ENCODE measurements at regions not wholly inside any gene's neighbourhood (a gene's known extent, or its start where the extent isn't known, plus 50 kb on each side); places are given as distances from the start of the nearest gene placed in this dataset.
"Not testable (repeated sequence)": the region's sequence is repeated elsewhere in the genome, so short reads cannot be mapped to it uniquely, and the experiment has no call there.

DNA sequence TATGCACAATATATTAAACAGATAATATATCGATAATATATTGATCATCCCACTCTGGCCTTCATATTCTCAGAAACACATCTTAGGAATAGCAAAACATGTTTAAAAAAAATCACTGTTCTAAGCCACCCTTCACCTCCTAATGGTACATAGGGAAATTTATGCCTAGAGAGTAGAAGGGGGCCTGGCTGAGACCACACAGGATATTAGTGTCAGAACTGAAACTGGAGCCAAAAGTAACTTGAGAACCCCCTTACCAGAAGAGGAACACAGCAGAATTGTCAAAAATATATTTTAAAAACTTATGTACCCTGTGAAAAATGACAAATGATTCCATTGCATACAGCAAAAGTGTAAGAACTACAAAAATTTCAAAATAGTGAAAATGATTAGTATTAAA is 173.1 kb downstream of the VSIG4 start:
- Histone ChIP-seq H3K27ac (ENCODE audit: low read length) (no peak overlapping the region), H3K4me1 (ENCODE audit: low read length) (no peaks in the 10 kb centered on the region), H4K20me1 (ENCODE audit: insufficient read depth, low read length) (no peaks in the 10 kb centered on the region), H3K79me2 (ENCODE audit: low read length) (no peaks in the 10 kb centered on the region), H3K36me3 (replicated peaks; ENCODE audit: low read depth, low read length) (no peaks in the 10 kb centered on the region), H3K4me3 (ENCODE audit: low read length) (no peak overlapping the region), H3K9ac (ENCODE audit: low read length) (no peak overlapping the region), H3K9me3 (ENCODE audit: insufficient read depth, low read length) (no peaks in the 10 kb centered on the region), H3K27me3 (ENCODE audit: low read depth, low read length) (no peaks in the 10 kb centered on the region), H2AFZ (ENCODE audit: low read depth, low read length) (no peak overlapping the region), H3K4me2 (ENCODE audit: low read length) (no peak overlapping the region)
- TF ChIP-seq EZH2phosphoT487 (IDR thresholded peaks at IDR 0.05; ENCODE audit: low read depth) (no peak), CTCF (IDR thresholded peaks at IDR 0.05; ENCODE audit: low read depth, low read length) (no peak)

- no peak overlapping the region for H2AFZ ChIP-seq (ENCODE audit: low read depth, low read length)
Observed at GRCh38 chrX:65866146-65866545, 173.7 kb downstream of the VSIG4 start.

GRCh38 chrX:65862638-65863037 is 177.2 kb downstream of the VSIG4 start:
- Histone ChIP-seq H3K9me3 (ENCODE audit: insufficient read depth, low read length) (no peaks in the 10 kb centered on the region), H3K4me1 (ENCODE audit: low read length) (no peaks in the 10 kb centered on the region), H3K4me2 (ENCODE audit: low read length) (no peak overlapping the region), H2AFZ (ENCODE audit: low read depth, low read length) (no peak overlapping the region), H3K27ac (ENCODE audit: low read length) (no peak overlapping the region), H3K36me3 (replicated peaks; ENCODE audit: low read depth, low read length) (no peaks in the 10 kb centered on the region), H3K9ac (ENCODE audit: low read length) (no peak overlapping the region), H3K27me3 (ENCODE audit: low read depth, low read length) (no peaks in the 10 kb centered on the region), H3K4me3 (ENCODE audit: low read length) (no peak overlapping the region), H3K79me2 (ENCODE audit: low read length) (no peaks in the 10 kb centered on the region), H4K20me1 (ENCODE audit: insufficient read depth, low read length) (no peaks in the 10 kb centered on the region)
- TF ChIP-seq CTCF (IDR thresholded peaks at IDR 0.05; ENCODE audit: low read depth, low read length) = no peak
- TF ChIP-seq EZH2phosphoT487 (IDR thresholded peaks at IDR 0.05; ENCODE audit: low read depth) = no peak

More at GRCh38 chrX:65866146-65866545, 173.7 kb downstream of the VSIG4 start:
- Histone ChIP-seq H3K27me3 (ENCODE audit: low read depth, low read length) (no peaks in the 10 kb centered on the region), H4K20me1 (ENCODE audit: insufficient read depth, low read length) (no peaks in the 10 kb centered on the region), H3K4me3 (ENCODE audit: low read length) (no peak overlapping the region), H3K4me1 (ENCODE audit: low read length) (no peaks in the 10 kb centered on the region), H3K9me3 (ENCODE audit: insufficient read depth, low read length) (no peaks in the 10 kb centered on the region), H3K4me2 (ENCODE audit: low read length) (no peak overlapping the region), H3K79me2 (ENCODE audit: low read length) (no peaks in the 10 kb centered on the region), H3K36me3 (replicated peaks; ENCODE audit: low read depth, low read length) (no peaks in the 10 kb centered on the region), H3K9ac (ENCODE audit: low read length) (no peak overlapping the region), H3K27ac (ENCODE audit: low read length) (no peak overlapping the region)
- no peak for TF ChIP-seq CTCF (IDR thresholded peaks at IDR 0.05; ENCODE audit: low read depth, low read length)
- TF ChIP-seq EZH2phosphoT487 (IDR thresholded peaks at IDR 0.05; ENCODE audit: low read depth) = no peak

- H3K27me3 ChIP-seq (ENCODE audit: low read depth, low read length) = no peaks in the 10 kb centered on the region
- H3K9me3 ChIP-seq (ENCODE audit: insufficient read depth, low read length) = no peaks in the 10 kb centered on the region
- no peak overlapping the region for H3K9ac ChIP-seq (ENCODE audit: low read length)
- H3K4me2 ChIP-seq (ENCODE audit: low read length) = no peak overlapping the region
- H3K4me1 ChIP-seq (ENCODE audit: low read length) = no peaks in the 10 kb centered on the region
- H4K20me1 ChIP-seq (ENCODE audit: insufficient read depth, low read length) = no peaks in the 10 kb centered on the region
- H3K27ac ChIP-seq (ENCODE audit: low read length) = no peak overlapping the region
- H3K36me3 ChIP-seq (replicated peaks; ENCODE audit: low read depth, low read length) = no peaks in the 10 kb centered on the region
- no peak for TF ChIP-seq CTCF (IDR thresholded peaks at IDR 0.05; ENCODE audit: low read depth, low read length)
- TF ChIP-seq EZH2phosphoT487 (IDR thresholded peaks at IDR 0.05; ENCODE audit: low read depth) = no peak
- H2AFZ ChIP-seq (ENCODE audit: low read depth, low read length) = no peak overlapping the region
- no peak overlapping the region for H3K4me3 ChIP-seq (ENCODE audit: low read length)
- no peaks in the 10 kb centered on the region for H3K79me2 ChIP-seq (ENCODE audit: low read length)
Observed at GRCh38 chrX:65859299-65859698, 180.6 kb downstream of the VSIG4 start.

- not testable (repeated sequence) for H4K20me1 ChIP-seq (ENCODE audit: insufficient read depth, low read length); H3K4me2 ChIP-seq (ENCODE audit: low read length); H2AFZ ChIP-seq (ENCODE audit: low read depth, low read length); H3K4me1 ChIP-seq (ENCODE audit: low read length); H3K36me3 ChIP-seq (replicated peaks; ENCODE audit: low read depth, low read length); H3K4me3 ChIP-seq (ENCODE audit: low read length); H3K9ac ChIP-seq (ENCODE audit: low read length); H3K27ac ChIP-seq (ENCODE audit: low read length); H3K79me2 ChIP-seq (ENCODE audit: low read length); H3K27me3 ChIP-seq (ENCODE audit: low read depth, low read length); H3K9me3 ChIP-seq (ENCODE audit: insufficient read depth, low read length)
Observed at GRCh38 chrX:65854437-65854836, 185.4 kb downstream of the VSIG4 start.

- H4K20me1 ChIP-seq (ENCODE audit: insufficient read depth, low read length); H2AFZ ChIP-seq (ENCODE audit: low read depth, low read length); H3K4me1 ChIP-seq (ENCODE audit: low read length); H3K79me2 ChIP-seq (ENCODE audit: low read length); H3K4me2 ChIP-seq (ENCODE audit: low read length); H3K36me3 ChIP-seq (replicated peaks; ENCODE audit: low read depth, low read length); H3K27me3 ChIP-seq (ENCODE audit: low read depth, low read length); H3K9me3 ChIP-seq (ENCODE audit: insufficient read depth, low read length); H3K9ac ChIP-seq (ENCODE audit: low read length); H3K27ac ChIP-seq (ENCODE audit: low read length); H3K4me3 ChIP-seq (ENCODE audit: low read length): not testable (repeated sequence)
Observed at GRCh38 chrX:65851306-65851705, 183.9 kb downstream of the MSN start.

GRCh38 chrX:65850821-65851220 is 183.4 kb downstream of the MSN start:
- not testable (repeated sequence) for H3K4me1 ChIP-seq (ENCODE audit: low read length); H3K27me3 ChIP-seq (ENCODE audit: low read depth, low read length); H3K4me3 ChIP-seq (ENCODE audit: low read length); H3K27ac ChIP-seq (ENCODE audit: low read length); H3K4me2 ChIP-seq (ENCODE audit: low read length); H3K36me3 ChIP-seq (replicated peaks; ENCODE audit: low read depth, low read length); H3K79me2 ChIP-seq (ENCODE audit: low read length); H3K9ac ChIP-seq (ENCODE audit: low read length); H4K20me1 ChIP-seq (ENCODE audit: insufficient read depth, low read length); H2AFZ ChIP-seq (ENCODE audit: low read depth, low read length); H3K9me3 ChIP-seq (ENCODE audit: insufficient read depth, low read length)
